Activated CD4-positive, alpha-beta T cell treated with anti-CD3 and anti-CD28 coated beads for 4 hours (primary cell): ENCODE measurements at regions not wholly inside any gene's neighbourhood (a gene's known extent, or its start where the extent isn't known, plus 50 kb on each side); places are given as distances from the start of the nearest gene placed in this dataset.
"Not testable (repeated sequence)": the region's sequence is repeated elsewhere in the genome, so short reads cannot be mapped to it uniquely, and the experiment has no call there.

Experiments used
- DNase-seq, 2 donors: peaks; one replicate each; pipeline ENCODE4 v3.0.0-alpha.2; 2020

DNA sequence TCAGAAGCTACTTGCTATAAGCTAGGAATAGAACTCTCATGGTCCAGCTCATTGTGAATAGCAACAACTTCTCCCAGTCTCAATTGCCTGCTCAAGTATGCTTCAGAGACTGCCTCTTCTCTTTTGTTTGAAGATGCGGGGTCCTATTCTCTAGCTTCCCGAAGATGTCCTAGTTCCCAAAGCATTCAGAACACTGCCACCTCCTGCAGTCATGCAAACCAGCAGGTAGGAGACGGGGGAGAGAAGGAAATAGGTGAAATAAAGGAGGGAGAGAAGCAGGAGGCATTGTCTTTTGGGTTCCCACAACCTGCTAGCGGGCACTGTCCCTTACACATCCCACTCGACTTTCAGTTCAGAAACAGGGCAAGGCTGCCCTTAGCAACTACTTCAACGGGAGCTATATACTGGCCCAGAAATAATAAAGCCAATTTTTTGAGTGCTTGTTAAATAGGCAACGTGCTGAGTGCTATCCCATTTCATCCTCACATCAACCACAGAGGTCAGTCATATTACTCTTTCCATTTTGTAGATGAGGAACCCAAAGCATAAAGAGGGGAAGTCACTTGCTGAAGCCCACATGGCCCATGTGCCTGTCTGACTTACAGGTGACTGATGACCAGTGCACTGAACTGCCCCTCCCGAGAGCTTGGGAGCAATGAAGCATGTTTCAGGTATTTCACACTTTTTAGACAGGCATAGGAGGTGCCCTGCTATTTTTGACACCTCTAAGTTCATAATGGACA, 61.9 kb upstream of the ATXN1 start:
- no peak for DNase-seq

DNA sequence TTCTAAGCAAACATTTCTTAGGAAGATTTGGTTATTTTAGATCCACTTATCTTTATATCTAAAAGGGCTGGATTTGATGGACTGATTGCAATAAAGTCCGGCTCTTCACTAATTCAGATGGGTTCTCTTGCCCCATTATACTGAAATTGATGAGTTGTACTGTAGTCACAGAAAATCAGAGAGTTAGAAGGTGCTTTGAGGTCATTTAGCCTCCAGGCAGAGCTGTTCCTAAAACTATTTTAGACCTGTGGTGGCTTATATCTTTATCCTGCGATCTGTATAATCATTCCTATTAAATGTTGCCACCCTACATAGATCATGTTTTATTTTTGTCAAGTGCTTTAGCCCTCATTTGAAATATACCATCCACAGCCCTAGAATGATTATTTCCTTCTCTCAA, 61.3 kb upstream of the ATXN1 start:
- DNase-seq: no peak

DNA sequence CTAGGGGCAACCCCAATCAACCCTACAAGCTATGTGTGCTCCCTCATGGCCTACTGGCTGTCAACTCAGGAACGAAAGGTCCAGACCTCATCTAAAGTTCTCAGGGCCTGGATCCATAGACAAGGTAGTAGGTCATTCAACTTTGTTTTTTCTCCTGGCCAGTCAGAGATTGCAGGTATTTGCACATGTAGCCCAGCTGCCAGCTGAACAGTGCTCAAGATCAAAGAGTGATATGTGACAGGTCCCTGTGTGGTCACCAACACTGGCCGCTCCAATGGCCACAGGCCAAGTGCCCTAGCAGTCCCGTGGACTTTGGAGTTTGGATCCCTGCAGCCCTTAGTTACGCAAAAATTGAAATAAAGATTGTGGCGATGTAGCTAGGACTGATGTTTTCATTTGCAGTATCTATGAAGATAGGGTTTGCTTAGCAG, 60.6 kb upstream of the ATXN1 start:
- DNase-seq: no peak

DNA sequence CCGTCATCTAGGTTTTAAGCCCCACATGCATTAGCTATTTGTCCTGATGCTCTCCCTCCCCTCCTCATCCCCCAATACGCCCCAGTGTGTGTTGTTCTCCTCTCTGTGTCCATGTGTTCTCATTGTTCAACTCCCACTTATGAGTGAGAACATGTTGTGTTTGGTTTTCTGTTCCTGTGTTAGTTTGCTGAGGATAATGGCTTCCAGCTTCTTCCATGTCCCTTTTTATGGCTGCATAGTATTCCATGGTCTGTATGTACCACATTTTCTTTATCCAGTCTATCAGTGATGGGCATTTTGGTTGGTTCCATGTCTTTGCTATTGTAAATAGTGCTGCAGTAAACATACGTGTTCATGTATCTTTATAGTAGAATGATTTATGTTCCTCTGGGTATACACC, 59.0 kb upstream of the ATXN1 start:
- DNase-seq: not testable (repeated sequence)

DNA sequence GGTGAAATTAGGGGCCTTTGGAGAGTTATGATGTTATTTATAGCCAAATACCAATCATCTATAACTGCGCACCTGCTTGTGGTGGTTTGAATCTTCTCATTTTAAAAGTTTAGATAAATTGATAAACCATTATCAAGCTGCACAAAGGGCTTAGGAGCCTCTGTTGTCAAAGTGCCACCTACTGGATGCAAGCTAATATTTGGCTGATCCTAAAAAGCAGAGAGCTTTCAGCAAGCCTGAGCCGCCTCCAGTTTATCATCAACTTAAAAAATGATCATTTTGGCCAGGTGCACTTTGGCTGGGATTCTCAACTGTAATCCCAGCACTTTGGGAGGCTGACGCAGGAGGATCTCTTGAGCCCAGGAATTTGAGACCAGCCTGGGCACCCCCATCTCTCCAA, 58.5 kb upstream of the ATXN1 start:
- peak in 1 of 2 donors; percentile 8 for DNase-seq

DNA sequence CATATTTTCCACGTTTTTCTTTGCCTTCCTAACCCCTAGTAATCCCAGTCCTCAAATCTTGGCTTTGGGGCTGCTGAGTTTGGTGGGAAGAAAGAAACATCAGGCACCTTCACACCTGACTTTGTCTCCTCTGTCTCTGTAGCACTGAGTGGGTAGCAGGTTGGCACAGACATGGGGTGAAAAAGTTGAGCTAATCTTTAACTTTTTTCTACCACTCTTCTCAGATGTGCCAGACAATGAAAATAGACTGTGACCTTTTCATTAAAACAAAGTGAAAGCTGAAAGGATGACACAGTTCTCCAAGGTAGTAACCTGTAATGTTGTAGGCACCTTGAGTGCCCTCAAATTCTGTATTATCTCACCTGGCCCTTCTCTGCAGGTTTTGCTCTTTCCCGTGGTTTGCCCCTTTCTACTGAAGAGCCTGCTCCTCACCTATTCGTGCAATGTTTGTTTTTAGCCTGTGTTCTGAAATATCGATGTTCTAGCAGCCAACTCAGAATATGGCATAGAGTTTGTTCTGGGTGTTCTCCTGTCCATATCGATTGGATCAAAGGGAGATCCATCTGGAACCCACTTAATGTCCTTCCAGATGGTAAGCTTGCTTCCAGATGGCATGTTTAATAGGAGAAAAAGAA, 57.8 kb upstream of the ATXN1 start:
- no peak for DNase-seq

DNA sequence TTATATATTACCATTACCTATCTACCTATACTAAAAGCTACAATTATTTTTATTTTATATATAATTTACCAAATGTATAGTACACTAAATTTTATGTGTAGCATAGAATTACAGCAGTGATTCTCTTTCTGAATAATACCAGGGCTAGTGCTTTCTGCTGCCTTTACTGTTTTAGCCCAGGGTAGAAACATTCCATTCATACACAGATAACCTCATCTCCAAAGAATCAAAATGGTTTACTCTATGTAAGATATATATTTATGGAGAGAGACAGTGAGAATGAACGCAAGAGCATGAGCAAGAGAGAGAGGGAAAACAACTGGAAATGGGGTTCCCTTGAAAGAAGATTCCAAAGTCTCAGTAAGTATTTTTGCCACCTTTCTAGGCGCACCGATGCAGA, 56.3 kb upstream of the ATXN1 start:
- DNase-seq: no peak

DNA sequence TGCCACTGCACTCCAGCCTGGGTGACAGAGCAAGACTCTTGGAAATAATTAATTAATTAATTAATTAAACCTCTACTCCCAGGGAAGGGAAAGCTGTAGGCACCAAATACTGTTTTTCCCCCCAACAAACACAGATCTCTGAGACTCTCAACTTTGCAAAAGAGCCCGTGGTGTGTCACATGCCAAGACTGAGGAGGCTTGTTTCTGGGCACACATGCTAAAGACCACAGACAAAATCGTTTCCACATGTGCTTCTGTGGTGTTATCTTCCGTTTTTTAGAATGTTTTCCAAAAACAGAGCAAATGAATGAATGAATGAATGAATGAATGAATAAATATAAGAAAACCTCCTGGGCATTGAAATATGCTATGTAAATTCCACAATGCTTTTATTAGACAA, 55.6 kb upstream of the ATXN1 start:
- no peak for DNase-seq

DNA sequence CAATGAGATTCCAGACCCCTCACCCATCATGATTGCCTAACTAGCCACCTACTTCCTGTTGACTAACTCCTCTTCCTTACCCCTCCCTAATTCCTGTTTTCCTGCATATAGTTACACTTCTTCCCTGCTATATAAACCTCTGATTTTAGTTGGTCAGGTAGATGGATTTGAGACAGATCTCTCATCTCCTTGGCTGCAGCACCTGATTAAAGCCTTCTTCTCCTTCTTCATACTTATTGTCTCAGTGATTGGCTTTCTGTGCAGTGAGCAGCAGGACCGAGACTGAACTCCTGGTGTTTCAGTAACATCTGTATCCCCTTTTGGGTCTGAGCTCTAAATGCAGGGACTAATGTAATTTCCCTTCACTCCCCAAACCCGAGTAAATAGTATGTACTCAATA, 51.7 kb upstream of the ATXN1 start:
- no peak for DNase-seq

DNA sequence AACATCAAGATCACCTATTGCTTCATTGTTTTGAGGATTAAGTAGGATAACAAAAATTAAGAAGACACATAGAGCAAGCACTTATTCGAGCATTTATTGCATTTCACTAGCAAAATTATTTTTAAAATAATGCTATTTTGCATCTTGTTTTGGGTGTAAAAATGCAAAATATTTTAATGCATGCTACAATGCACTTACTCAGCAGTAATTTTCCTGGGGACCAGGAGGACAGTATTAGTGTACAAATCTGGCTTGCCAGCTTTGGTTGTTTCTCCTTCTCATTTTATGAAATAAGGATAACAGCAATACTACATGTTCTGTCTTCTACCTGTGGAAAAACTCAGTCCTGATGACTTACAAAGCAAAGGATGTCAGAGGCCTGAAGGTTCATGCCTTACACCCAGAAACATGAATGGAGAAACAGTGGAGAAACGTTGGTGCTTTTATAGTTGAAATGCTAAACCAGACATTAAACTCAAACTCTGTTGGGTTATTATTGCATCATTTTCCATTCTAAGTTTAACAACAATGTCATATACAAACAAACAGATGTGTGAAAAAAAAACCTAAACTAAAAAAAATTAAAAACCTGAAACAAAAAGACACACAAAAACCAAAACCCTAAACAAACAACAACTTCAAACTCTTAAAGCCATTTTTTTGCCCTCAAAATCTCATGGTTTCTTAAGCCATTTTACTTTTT, 50.2 kb upstream of the ATXN1 start:
- DNase-seq: no peak
